ENCODE measurements at regions not wholly inside any gene's neighbourhood (a gene's known extent, or its start where the extent isn't known, plus 50 kb on each side); places are given as distances from the start of the nearest gene placed in this dataset.
A peak's percentile ranks its signal among the peaks of the same experiment; 100 is the strongest.
"Not testable (repeated sequence)": the region's sequence is repeated elsewhere in the genome, so short reads cannot be mapped to it uniquely, and the experiment has no call there.

DNA sequence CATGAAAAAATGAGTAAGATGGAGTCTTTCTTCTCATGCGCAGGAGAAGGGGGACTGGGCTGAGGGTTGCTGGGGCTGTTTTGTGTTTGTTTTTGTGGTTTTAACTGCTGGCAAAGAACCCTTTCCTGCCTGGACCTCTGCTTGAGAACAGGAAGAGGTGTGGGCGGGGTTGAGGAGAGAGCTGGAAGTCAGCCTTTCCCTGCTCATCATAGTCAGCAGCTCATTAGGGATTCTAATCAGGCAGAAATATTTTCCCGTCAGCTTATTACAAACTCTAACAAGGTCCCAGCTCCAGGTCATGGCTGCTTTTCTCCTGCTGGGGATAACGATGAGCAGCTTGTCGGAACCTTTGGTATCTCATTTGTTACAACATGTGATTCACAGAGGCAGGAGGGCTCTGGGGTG lies 185.0 kb upstream of the NRXN3 start:
- no peak for ATAC-seq
- DNase-seq = no peak
- intact Hi-C loops (cut with micrococcal nuclease) = no loop called here

DNA sequence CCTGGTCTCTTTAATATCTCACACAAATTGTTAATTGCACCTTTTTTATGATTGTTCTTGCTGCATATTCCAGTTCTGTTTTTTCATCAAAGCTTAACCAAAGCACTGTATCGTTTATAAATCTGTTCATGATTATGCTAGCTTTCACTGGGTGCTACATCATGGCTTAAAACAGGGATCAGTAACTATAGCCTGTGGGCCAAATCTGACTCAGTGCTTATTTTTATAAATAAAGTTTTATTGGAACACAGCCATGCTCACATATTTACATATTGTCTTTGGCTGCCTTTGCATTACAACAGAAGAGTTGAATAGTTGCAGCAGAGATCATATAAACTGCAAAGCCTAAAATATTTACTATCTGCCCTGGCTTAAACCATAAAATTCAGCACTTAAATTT lies 183.4 kb upstream of the NRXN3 start:
- intact Hi-C loops (cut with micrococcal nuclease) = no loop called here
- DNase-seq (no peak), ATAC-seq (no peak)

DNA sequence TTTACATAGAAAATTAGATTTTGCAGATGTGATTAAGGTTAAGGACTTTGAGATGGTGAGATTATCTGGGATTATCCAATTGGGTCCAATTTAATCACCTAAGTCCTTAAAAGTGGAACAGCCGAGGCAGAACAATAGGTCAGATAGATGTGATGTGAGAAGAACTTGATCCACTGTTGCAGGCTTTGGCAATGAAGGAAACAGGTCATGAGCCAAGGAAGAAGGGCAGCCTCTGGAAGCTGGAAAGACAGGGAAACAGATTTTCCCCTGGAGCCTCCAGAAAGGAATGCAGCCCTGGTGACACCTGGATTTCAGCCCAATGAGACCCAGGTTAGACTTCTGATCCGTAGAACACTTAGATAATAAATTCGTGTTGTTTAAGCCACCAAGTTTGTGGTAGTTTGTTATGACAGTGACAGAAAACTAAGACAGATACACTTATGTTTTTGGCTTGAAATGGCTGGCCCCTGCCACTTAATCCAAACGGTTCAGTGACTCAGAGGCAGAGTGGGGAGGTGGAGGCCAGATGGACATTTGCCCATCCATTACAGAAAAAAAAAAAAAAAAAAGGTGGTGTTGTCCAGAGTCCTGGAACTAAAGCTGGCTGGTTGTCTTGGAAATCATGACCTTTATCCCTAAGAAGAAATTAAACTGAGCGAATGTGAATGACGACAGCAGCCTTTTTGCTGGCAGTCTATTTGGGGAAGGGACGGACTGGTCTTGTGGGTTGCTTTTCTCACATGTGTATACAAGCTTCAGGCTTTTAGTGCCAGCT lies 181.9 kb upstream of the NRXN3 start:
- intact Hi-C loops (cut with micrococcal nuclease) = no loop called here
- DNase-seq = no peak

DNA sequence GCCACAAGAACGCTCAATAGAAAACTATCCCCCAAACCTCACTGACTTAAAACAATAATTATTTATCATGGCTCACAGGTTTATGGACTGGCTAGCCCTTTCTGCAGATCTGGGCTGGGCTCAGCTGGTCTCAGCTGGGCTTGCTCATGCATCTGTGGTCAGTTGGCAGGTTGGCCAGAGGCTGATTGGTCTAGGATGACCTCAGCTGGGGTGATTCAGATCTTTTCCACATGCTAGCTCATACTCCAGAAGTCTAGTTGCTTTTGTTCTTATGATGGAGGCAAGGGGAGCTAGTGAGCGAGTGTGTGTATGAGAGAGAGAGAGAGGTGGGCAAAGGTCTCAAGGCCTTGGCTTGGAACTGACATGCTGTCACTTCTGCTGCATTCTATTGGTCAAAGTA lies 181.2 kb upstream of the NRXN3 start:
- ATAC-seq (peak; percentile 90), DNase-seq (peak; percentile 38)
- intact Hi-C loops (cut with micrococcal nuclease) = no loop called here

More for the DNA sequence above, 181.9 kb upstream of the NRXN3 start:
- ATAC-seq = peak; percentile 80

DNA sequence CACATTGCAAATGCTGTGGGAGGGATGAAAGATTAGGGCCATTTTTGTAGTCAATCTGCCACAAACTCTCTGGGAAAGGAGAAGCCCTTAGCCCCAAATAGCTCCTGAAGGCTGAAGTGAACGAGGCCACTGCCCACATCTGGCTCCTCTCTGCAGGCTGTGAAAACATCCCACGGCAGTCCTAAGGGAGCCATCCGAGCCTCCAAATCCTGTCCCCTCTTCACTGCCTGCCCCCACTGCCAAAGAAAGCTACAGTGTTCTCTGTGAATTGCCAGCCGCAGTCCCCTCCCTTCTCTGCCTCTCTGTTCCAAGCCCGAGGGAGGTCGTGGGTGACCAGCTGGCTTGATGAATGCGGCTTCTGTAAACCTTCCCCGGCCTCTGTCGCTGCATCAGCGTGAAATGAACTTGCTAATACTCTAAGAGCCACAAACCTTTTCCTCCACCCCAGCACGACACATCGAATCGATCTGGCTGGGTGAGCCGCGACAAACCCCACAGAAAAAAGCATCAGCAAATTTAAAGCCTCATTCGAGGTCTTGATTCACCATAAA lies 180.7 kb upstream of the NRXN3 start:
- ATAC-seq (peak; percentile 72), DNase-seq (peak; percentile 28)
- intact Hi-C loops (cut with micrococcal nuclease) = no loop called here

DNA sequence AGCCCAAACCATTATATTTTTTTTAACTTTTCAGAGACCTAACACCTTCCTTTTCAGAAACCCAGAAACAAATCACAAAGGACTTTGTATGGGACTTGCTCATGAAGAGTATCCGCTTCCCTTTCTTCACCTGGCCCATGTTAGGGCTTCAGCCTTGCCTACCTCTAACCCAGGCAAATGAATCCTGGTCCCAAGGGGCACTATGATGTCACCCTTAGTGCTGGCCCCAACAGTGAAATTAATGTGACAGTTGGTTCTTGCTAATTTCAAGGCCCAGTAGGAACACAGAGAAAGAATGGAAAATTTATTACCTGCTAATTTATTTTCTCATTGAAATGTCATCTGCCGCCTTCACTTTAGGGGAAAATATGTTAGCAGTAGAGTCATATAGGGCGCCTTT lies 179.8 kb upstream of the NRXN3 start:
- DNase-seq (no peak), ATAC-seq (no peak)
- intact Hi-C loops (cut with micrococcal nuclease) = no loop called here

DNA sequence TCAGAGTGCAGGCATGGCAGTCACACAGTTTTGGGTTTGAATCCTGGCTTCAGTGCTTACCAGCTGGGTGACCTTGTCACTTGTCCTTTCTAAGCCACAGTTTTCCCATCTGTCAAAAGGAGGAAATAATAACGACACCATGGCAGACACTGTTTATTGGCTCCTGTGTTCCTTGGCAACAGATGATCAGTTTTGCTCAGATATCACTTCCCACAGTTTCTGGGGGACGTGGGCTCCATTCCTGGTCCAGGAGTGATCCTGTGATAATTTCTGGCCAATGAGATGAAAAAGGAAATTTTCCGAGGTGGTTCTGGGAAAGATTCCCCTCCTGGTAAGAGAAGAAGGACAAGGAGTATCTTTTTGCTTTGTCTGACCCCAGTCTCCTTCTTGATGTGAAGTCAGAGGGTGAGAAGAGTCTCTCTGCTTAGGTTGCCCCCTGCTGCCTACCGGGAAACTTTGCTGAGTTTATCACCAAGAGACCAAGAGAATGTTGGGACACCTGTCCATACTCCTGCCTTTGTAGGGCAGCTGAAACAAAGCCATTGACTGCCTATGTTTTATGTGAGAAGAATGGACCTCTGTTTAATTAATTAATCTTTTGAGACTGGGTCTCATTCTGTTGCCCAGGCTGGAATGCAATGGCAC lies 178.9 kb upstream of the NRXN3 start:
- no peak for ATAC-seq
- no peak for DNase-seq
- intact Hi-C loops (cut with micrococcal nuclease) = no loop called here

DNA sequence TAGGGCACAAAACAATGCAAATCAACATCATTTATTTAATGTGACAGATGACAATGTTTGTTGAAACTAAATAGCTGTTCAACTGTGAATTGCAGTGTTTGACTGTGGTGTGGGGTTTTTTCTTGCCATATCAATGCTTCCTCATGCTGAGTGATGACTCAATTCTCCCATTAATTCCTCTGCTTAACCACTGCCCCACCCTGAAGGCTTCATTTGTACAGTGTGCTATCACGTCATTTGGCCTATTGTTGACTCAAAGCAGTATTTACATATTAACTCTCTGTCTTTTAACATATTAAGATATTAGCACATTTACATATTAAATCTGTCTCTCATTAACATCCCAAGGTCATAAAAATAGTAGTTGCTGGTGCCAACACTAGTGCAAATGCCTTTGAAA lies 164.8 kb upstream of the NRXN3 start:
- no peak for DNase-seq
- intact Hi-C loops (cut with micrococcal nuclease) = no loop called here
- ATAC-seq = no peak

DNA sequence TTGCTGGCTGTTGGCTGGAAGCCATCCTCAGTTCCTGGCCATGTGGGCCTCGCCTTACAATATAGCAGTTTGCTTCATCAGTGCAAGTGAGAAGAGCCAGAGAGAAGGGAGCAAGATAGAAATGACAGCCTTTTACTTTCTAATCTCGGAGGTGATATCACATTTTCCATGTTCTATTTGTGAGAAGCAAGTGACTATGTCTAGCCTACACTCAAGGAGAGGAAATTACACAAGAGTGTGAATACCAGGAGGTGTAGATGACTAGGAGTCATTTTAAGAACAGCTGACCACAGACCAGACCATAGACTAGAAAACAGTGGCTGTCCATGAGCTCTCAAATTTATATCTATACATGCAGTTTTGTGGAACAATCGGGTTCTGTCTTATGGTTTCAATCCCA lies 163.0 kb upstream of the NRXN3 start:
- ATAC-seq = no peak
- intact Hi-C loops (cut with micrococcal nuclease) = no loop called here
- no peak for DNase-seq

DNA sequence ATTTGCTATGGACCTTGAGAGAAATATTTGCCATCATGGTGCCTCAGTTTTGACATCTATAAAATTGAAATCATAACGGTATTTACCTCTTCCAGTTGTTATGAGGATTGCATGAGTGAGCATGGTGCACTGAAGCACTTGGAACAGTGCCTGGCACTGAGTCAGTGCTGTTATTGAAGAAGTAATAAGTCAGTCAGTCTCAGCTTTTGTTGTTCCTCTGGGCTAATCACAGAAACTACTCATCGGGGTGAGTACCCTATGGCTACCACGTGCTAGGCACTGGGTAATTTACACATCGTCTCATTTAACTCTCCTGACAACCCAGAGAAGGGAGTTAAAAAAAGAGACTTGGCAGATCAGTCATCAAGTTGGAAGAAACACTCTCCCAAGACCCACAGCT lies 159.5 kb upstream of the NRXN3 start:
- ATAC-seq = no peak
- intact Hi-C loops (cut with micrococcal nuclease) = loop anchor here (10.0 kb wide), 1 partner anchor 664 kb away; no protein-coding TSS in a partner anchor
- no peak for DNase-seq

DNA sequence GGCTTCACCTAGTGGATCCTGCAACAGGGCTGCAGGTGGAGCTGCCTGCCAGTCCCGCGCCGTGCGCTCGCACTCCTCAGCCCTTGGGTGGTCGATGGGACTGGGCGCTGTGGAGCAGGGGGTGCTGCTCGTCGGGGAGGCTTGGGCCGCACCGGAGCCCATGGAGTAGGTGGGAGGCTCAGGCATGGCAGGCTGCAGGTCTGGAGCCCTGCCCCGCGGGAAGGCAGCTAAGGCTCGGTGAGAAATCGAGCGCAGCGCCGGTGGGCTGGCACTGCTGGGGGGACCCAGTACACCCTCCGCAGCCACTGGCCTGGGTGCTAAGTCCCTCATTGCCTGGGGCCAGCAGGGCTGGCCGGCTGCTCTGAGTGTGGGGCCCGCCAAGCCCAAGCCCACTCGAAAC lies 156.3 kb upstream of the NRXN3 start:
- not testable (repeated sequence) for ATAC-seq, DNase-seq
- intact Hi-C loops (cut with micrococcal nuclease) = loop anchor here (10.0 kb wide), 1 partner anchor 661 kb away; no protein-coding TSS in a partner anchor

DNA sequence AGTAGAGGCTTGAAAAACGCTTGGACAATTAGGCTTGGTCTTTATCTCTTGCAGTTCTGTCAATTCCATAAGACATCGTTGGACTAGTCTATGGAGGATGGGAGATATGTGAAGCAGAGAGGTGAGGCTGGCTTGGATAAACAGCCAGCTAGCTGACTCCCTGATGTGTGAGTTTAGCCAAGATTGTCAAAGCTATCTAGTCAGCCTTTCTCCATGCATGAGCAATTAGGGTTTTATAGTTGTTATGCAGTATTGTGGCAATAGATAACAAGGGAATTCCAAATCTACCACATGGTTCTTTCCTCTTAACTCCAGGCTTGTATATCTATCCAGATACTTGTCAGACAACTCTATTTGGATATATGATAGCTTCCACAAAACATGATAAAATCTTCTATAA lies 153.6 kb upstream of the NRXN3 start:
- intact Hi-C loops (cut with micrococcal nuclease) = loop anchor here (10.0 kb wide), 1 partner anchor 658 kb away; no protein-coding TSS in a partner anchor
- ATAC-seq = no peak
- DNase-seq = no peak

DNA sequence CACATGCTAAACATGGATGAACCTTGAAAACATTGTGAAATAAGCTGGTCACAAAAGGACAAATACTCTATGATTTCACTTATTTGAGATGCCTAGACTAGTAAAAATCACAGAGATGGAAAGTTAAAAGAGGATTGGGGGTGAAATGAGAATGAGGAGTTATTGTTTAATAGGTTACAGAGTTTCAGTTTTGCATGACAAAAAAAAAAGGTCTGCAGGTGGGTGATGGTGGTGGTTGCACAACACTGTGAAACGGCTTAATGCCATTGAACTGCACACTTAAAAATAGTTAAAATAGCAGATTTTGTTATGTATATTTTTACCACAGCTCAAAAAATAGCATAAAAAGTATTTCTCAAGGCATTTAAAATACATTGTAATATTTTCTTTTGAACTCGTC lies 151.9 kb upstream of the NRXN3 start:
- ATAC-seq = no peak
- no peak for DNase-seq
- intact Hi-C loops (cut with micrococcal nuclease) = loop anchor here (10.0 kb wide), 1 partner anchor 657 kb away; no protein-coding TSS in a partner anchor

DNA sequence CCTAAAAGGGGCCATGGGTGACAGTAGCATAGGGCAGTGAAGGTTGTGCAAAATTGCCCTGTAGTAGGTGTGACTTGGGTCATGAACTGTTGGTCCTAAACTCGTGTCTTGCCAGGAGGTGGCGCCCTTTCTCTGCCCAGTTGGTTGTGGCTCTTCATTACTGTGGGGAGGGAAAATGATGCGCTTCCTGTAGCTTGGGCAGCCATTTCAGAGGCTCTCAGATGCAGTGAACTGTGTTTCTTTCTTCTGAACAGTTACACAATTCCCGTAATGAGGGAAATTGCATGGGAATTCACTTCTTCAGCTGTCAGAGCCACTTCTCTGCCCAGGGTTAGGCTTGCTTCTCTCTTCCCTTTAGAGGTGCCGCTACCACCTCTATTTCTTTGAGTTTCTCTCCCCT lies 148.1 kb upstream of the NRXN3 start:
- intact Hi-C loops (cut with micrococcal nuclease) = no loop called here
- ATAC-seq (peak; percentile 50), DNase-seq (peak; percentile 51)

DNA sequence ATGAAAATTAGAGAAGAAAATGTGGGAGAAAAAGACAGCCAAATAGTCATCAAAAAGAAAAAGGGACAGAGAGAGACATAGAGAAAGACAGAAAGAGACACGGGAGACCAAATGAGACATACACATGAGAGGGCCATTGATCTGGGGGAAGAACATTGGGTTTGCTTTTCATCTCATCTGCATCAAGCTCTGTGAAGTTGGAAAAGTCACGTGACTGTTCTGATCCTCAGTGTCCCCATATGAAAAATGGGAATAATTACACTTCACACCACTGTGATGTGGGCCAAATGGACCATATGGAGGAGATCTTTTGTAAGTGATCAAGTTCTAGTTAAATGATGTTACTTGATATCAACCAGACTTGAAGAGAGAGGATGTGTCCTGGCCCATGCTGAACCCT lies 147.1 kb upstream of the NRXN3 start:
- no peak for ATAC-seq
- no peak for DNase-seq
- intact Hi-C loops (cut with micrococcal nuclease) = no loop called here

DNA sequence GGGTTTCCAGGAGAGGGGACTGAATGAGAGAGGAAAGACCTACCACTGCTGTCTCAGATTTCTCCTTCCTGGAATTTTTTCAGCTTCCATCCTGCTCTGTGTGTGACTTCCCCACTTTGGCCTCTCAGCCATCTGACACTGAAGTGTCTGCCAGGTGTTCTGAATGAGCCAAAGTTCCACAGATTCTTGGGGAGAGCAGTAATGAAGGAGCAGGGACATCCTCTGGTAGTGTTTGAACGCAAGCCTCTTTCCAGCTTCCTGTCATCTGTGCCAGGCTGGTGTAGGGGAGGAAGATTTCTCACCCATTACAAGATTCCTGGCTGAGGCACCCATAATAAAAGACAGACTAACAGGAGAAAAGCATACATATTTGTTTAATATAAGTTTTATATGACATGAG lies 141.7 kb upstream of the NRXN3 start:
- intact Hi-C loops (cut with micrococcal nuclease) = no loop called here
- DNase-seq (no peak), ATAC-seq (no peak)

DNA sequence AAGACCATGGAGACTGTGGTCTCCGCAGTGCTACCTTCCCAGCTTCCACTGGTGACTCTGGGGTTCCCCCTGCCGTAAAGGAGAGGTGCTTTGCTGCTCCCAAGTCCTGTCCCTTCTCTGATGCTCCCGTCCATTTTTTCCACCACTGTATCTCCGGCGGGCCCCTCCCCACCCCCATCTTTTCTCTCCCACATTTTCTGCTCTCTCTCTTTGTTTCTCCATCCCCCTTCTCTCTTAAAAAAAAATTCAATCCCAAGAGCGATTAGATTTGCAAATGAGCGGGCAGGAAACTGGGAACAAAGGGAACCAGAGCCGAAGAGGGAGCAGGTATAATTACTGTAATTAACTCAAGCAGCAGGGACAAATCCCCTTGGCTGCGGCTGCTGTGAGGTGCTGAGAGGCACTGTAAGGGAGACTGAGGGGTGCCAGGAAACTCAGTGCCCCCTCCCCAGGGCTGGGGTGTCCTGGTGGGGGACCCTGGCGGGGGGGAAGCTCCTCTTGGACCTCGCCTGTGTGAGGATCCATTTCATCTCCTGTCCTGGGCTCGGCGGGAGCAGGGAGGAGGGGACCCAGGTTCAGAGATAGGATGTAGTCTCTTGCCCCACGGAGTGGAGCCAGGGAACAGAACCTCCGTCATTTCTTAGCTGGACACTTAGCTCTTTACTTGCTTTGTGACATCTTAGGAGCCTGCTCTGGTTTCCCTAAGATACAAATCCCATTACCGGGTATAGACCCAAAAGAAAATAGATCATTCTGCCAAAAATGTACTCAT lies 140.4 kb upstream of the NRXN3 start:
- intact Hi-C loops (cut with micrococcal nuclease) = no loop called here
- DNase-seq = no peak

DNA sequence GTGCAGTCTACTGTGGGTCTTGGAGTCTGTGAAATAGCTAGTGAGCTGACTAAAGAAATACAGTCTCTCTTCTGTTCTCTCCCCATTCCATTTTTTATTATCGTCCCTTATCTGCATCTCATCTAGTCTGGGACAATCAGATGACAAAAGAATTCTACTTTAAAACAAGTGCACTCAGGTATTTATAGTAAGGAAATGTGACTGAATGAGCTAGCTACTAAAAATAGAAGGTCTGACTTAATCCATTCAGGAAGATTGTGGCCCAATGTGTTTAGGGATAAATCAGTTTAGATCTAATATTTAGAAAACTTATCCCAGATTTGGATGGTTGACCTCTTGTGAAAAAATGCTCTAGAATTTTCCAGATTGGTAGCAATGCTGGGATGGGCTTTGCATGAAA lies 126.8 kb upstream of the NRXN3 start:
- no peak for DNase-seq
- ATAC-seq = peak; percentile 67
- intact Hi-C loops (cut with micrococcal nuclease) = no loop called here

More for the DNA sequence above, 140.4 kb upstream of the NRXN3 start:
- ATAC-seq = no peak

DNA sequence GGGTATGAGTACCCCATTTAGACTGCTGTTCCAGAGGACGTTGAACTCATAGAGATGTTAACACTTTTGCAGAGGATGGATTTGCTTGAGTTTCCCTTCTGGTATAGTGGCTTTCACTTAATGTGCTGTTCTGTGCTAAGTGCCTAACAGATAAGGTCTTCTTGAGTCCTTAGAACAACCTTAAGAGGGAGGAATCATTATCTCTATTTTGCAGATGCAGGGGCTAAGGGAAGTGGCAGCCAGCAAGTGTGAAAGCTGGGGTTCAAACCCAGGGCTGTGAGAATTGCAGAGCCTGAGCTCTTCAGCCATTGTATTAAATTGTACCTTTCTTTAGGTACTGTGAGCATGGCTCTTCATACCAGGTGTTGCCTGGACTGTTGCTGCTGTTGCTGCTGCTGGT lies 122.1 kb upstream of the NRXN3 start:
- DNase-seq = no peak
- intact Hi-C loops (cut with micrococcal nuclease) = no loop called here
- no peak for ATAC-seq

DNA sequence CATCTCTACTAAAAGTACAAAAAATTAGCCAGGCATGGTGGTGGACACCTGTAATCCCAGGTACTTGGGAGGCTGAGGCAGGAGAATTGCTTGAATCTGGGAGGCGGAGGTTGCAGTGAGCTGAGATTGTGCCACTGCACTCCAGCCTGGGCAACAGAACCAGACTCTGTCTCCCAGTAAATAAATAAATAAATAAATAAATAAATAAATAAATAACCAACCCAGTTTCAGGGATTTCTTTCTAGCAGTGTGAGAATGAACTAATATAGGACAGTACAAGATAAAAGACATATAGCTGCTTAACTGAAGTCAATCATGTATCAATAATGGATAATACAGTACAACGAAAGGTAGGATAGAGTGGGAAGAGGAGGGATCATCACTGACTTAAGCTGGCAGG lies 113.3 kb upstream of the NRXN3 start:
- ATAC-seq; intact Hi-C loops (cut with micrococcal nuclease): not testable (repeated sequence)

More for the DNA sequence above, 113.3 kb upstream of the NRXN3 start:
- not testable (repeated sequence) for DNase-seq
